HEK293T (cell line): ENCODE measurements at regions not wholly inside any gene's neighbourhood (a gene's known extent, or its start where the extent isn't known, plus 50 kb on each side); places are given as distances from the start of the nearest gene placed in this dataset.

ENCODE experiments used
- CTCF ChIA-PET: fragments of 350-600 bp; formaldehyde crosslinking; extraction: SDS; loops from one replicate; lab custom pipeline; 2021; ENCODE audit warnings: antibody characterized with exemption, inconsistent platforms; lab: Yijun Ruan, JAX
- POLR2A ChIA-PET: fragments of 350-600 bp; formaldehyde crosslinking; extraction: SDS; loops from one replicate; lab custom pipeline; 2020; ENCODE audit warnings: antibody characterized with exemption, inconsistent platforms; lab: Yijun Ruan, JAX
- DNase-seq: peaks from one replicate; pipeline ENCODE4 v3.0.0; 2012; ENCODE audit warnings: mixed read lengths; ENCODE audit errors: extremely low spot score
- ARNT ChIP-seq: fragments of 450-650 bp; IDR thresholded peaks from 2 replicates; pipeline ENCODE4 v1.6.1; 2017; ENCODE audit warnings: mild to moderate bottlenecking
- BHLHE40 ChIP-seq: fragments of 450-650 bp; IDR thresholded peaks from 2 replicates; pipeline ENCODE4 v1.6.1; 2016; ENCODE audit warnings: mild to moderate bottlenecking, moderate library complexity, borderline replicate concordance
- CTBP1 ChIP-seq: fragments of 450-650 bp; IDR thresholded peaks from 2 replicates; pipeline ENCODE4 v1.6.1; 2016; ENCODE audit warnings: borderline replicate concordance
- ELF4 ChIP-seq: fragments of 450-650 bp; IDR thresholded peaks from 2 replicates; pipeline ENCODE4 v1.6.1; 2017; ENCODE audit warnings: antibody characterized with exemption
- FOXA1 ChIP-seq: fragments of 450-650 bp; IDR thresholded peaks from 2 replicates; pipeline ENCODE4 v1.6.1; 2016; ENCODE audit warnings: mild to moderate bottlenecking
- FOXK2 ChIP-seq: fragments of 450-650 bp; IDR thresholded peaks from 2 replicates; pipeline ENCODE4 v1.6.1; 2016; ENCODE audit warnings: mild to moderate bottlenecking
- FOXM1 ChIP-seq: fragments of 450-650 bp; IDR thresholded peaks from 2 replicates; pipeline ENCODE4 v1.6.1; 2017; ENCODE audit warnings: mild to moderate bottlenecking, borderline replicate concordance
- HDGF ChIP-seq: fragments of 450-650 bp; IDR thresholded peaks from 2 replicates; pipeline ENCODE4 v1.6.1; 2017; ENCODE audit warnings: antibody characterized with exemption, borderline replicate concordance
- L3MBTL2 ChIP-seq: fragments of 450-650 bp; conservative IDR thresholded peaks from 2 replicates; pipeline ENCODE4 v1.6.1; 2016; ENCODE audit warnings: mild to moderate bottlenecking
- LEF1 ChIP-seq: fragments of 450-650 bp; IDR thresholded peaks from 2 replicates; pipeline ENCODE4 v1.6.1; 2017; ENCODE audit warnings: mild to moderate bottlenecking, borderline replicate concordance
- NFRKB ChIP-seq: fragments of 450-650 bp; IDR thresholded peaks from 2 replicates; pipeline ENCODE4 v1.6.1; 2016; ENCODE audit warnings: mild to moderate bottlenecking, moderate library complexity
- PKNOX1 ChIP-seq: fragments of 450-650 bp; IDR thresholded peaks from 2 replicates; pipeline ENCODE4 v1.6.1; 2016
- SP1 ChIP-seq: fragments of 450-650 bp; IDR thresholded peaks from 2 replicates; pipeline ENCODE4 v1.6.1; 2017
- SUZ12 ChIP-seq: fragments of 450-650 bp; IDR thresholded peaks from 2 replicates; pipeline ENCODE4 v1.6.1; 2016; ENCODE audit warnings: mild to moderate bottlenecking
- TARDBP ChIP-seq: fragments of 450-650 bp; IDR thresholded peaks from 2 replicates; pipeline ENCODE4 v1.6.1; 2016
- ZNF384 ChIP-seq: fragments of 450-650 bp; IDR thresholded peaks from 2 replicates; pipeline ENCODE4 v1.6.1; 2016

- no peak for DNase-seq
- ChIA-PET CTCF (no interaction called here), POLR2A (no interaction called here)
- no peak for TF ChIP-seq BHLHE40
- TF ChIP-seq CTBP1, result no peak
- no peak for TF ChIP-seq ARNT
- TF ChIP-seq FOXA1, result no peak
- TF ChIP-seq LEF1, result no peak
- TF ChIP-seq NFRKB, result no peak
- no peak for TF ChIP-seq FOXM1
- TF ChIP-seq ELF4, result no peak
Observed at GRCh38 chr15:57878573-57878972, 172.1 kb downstream of the POLR2M start.

GRCh38 chr15:57881361-57881760 is 174.8 kb downstream of the POLR2M start:
- TF ChIP-seq NFRKB (no peak), FOXA1 (no peak), LEF1 (no peak), SUZ12 (no peak), HDGF (no peak), ZNF384 (no peak)
- ChIA-PET POLR2A (no interaction called here), CTCF (interaction anchor here (0.7 kb wide), 1 partner anchor 9 kb away, joined by 3 read pairs; no protein-coding TSS in a partner anchor)
- DNase-seq, result no peak

- DNase-seq, result no peak
- CTCF ChIA-PET, result interaction anchor here (0.7 kb wide), 1 partner anchor 8 kb away, joined by 3 read pairs; no protein-coding TSS in a partner anchor
- no peak for TF ChIP-seq ARNT
- no peak for TF ChIP-seq HDGF
- no peak for TF ChIP-seq LEF1
- TF ChIP-seq L3MBTL2, result no peak
- no peak for TF ChIP-seq ZNF384
- no peak for TF ChIP-seq FOXK2
- no peak for TF ChIP-seq ELF4
- TF ChIP-seq PKNOX1, result no peak
- TF ChIP-seq FOXA1, result no peak
- no peak for TF ChIP-seq FOXM1
- TF ChIP-seq SUZ12, result no peak
- no peak for TF ChIP-seq SP1
- no peak for TF ChIP-seq NFRKB
- no peak for TF ChIP-seq BHLHE40
- no peak for TF ChIP-seq TARDBP
- no peak for TF ChIP-seq CTBP1
- POLR2A ChIA-PET, result no interaction called here
Observed at GRCh38 chr15:57881972-57882371, 175.5 kb downstream of the POLR2M start.

GRCh38 chr15:57883701-57884100 is 177.2 kb downstream of the POLR2M start:
- ChIA-PET POLR2A (no interaction called here), CTCF (no interaction called here)
- no peak for DNase-seq
- TF ChIP-seq TARDBP (no peak), FOXK2 (no peak), ZNF384 (no peak), LEF1 (no peak), CTBP1 (no peak), SP1 (no peak), FOXM1 (no peak), L3MBTL2 (no peak), ARNT (no peak), PKNOX1 (no peak), HDGF (no peak)

GRCh38 chr15:57884936-57885335 is 178.4 kb downstream of the POLR2M start:
- TF ChIP-seq SUZ12 (no peak), BHLHE40 (no peak), LEF1 (no peak), CTBP1 (no peak), ARNT (no peak), FOXK2 (no peak), ZNF384 (no peak), TARDBP (no peak), ELF4 (no peak), FOXM1 (no peak), L3MBTL2 (no peak), PKNOX1 (no peak), FOXA1 (no peak), SP1 (no peak)
- CTCF ChIA-PET, result no interaction called here
- DNase-seq, result no peak
- POLR2A ChIA-PET, result no interaction called here

GRCh38 chr15:57885435-57885834 is 178.9 kb downstream of the POLR2M start:
- POLR2A ChIA-PET, result no interaction called here
- TF ChIP-seq PKNOX1 (no peak), L3MBTL2 (no peak), FOXM1 (no peak), BHLHE40 (no peak), HDGF (no peak), SUZ12 (no peak), FOXK2 (no peak), TARDBP (no peak), ELF4 (no peak), ZNF384 (no peak), ARNT (no peak), LEF1 (no peak), NFRKB (no peak), FOXA1 (no peak), CTBP1 (no peak), SP1 (no peak)
- CTCF ChIA-PET, result no interaction called here
- no peak for DNase-seq
